Stomach (tissue), 4 donors: ENCODE measurements at regions not wholly inside any gene's neighbourhood (a gene's known extent, or its start where the extent isn't known, plus 50 kb on each side); places are given as distances from the start of the nearest gene placed in this dataset.

Experiments
- POLR2A ChIP-seq, 4 donors: fragments of 450-650 bp; IDR thresholded peaks; one replicate each; pipeline ENCODE4 v1.6.1; 2016; ENCODE audit warnings: antibody characterized with exemption in 4 of 4, control low read depth in 2 of 4, mild to moderate bottlenecking in 1 of 4, moderate library complexity in 1 of 4
- POLR2AphosphoS5 ChIP-seq, 3 donors: sonication (generic); formaldehyde crosslinking; IDR thresholded peaks; one replicate each; pipeline ENCODE4 v1.6.1; 2016; ENCODE audit warnings: antibody characterized with exemption in 3 of 3
- TF ChIP-seq, protein P1 (sequence below), 7 experiments: fragments of 450-650 bp in 4 of 7; fragments of 200-600 bp in 3 of 7; sonication (generic) in 3 of 7; IDR thresholded peaks; one replicate each; pipeline ENCODE4 v1.5.1; 2016 to 2019; ENCODE audit warnings: antibody characterized with exemption in 7 of 7, control low read depth in 2 of 7, mild to moderate bottlenecking in 1 of 7

DNA sequence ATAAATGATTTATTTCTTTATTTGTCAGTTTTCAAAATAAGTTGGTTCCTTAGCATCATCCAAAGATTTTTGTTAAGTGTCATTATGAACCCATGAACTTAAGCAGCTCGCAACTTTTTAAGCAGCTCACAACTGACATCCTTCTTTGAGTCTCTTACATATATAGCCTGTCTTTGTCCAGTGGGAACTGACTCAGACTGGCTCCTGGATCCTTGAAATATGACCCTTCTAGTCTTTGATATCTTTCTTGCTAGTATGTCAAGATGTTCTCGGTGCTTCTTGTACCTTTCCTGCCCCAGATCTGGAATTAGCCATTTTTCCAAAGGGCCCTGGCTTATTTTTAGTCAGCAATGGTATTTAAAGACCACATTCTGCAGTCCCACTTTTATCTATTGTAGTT, 53.9 kb upstream of the ARID5B start:
- TF ChIP-seq, protein P1, sequence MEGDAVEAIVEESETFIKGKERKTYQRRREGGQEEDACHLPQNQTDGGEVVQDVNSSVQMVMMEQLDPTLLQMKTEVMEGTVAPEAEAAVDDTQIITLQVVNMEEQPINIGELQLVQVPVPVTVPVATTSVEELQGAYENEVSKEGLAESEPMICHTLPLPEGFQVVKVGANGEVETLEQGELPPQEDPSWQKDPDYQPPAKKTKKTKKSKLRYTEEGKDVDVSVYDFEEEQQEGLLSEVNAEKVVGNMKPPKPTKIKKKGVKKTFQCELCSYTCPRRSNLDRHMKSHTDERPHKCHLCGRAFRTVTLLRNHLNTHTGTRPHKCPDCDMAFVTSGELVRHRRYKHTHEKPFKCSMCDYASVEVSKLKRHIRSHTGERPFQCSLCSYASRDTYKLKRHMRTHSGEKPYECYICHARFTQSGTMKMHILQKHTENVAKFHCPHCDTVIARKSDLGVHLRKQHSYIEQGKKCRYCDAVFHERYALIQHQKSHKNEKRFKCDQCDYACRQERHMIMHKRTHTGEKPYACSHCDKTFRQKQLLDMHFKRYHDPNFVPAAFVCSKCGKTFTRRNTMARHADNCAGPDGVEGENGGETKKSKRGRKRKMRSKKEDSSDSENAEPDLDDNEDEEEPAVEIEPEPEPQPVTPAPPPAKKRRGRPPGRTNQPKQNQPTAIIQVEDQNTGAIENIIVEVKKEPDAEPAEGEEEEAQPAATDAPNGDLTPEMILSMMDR (IDR thresholded peaks at IDR 0.05): no peak
- TF ChIP-seq POLR2AphosphoS5 (IDR thresholded peaks at IDR 0.05): no peak
- no peak for TF ChIP-seq POLR2A (IDR thresholded peaks at IDR 0.05)
